ENCODE measurements at regions not wholly inside any gene's neighbourhood (a gene's known extent, or its start where the extent isn't known, plus 50 kb on each side); places are given as distances from the start of the nearest gene placed in this dataset.
"Not testable (repeated sequence)": the region's sequence is repeated elsewhere in the genome, so short reads cannot be mapped to it uniquely, and the experiment has no call there.

GRCh38 chr21:25166904-25167303 lies 440.4 kb downstream of the MRPL39 start:
- TF ChIP-seq, protein P1, sequence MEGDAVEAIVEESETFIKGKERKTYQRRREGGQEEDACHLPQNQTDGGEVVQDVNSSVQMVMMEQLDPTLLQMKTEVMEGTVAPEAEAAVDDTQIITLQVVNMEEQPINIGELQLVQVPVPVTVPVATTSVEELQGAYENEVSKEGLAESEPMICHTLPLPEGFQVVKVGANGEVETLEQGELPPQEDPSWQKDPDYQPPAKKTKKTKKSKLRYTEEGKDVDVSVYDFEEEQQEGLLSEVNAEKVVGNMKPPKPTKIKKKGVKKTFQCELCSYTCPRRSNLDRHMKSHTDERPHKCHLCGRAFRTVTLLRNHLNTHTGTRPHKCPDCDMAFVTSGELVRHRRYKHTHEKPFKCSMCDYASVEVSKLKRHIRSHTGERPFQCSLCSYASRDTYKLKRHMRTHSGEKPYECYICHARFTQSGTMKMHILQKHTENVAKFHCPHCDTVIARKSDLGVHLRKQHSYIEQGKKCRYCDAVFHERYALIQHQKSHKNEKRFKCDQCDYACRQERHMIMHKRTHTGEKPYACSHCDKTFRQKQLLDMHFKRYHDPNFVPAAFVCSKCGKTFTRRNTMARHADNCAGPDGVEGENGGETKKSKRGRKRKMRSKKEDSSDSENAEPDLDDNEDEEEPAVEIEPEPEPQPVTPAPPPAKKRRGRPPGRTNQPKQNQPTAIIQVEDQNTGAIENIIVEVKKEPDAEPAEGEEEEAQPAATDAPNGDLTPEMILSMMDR (IDR thresholded peaks at IDR 0.05; ENCODE audit: extremely low read depth in 1 of 2, insufficient read depth in 1 of 2, low read depth in 1 of 2, low read length in 2 of 2): not testable (repeated sequence)
- TF ChIP-seq, protein P2, sequence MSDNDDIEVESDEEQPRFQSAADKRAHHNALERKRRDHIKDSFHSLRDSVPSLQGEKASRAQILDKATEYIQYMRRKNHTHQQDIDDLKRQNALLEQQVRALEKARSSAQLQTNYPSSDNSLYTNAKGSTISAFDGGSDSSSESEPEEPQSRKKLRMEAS (IDR thresholded peaks at IDR 0.05; ENCODE audit: insufficient read depth, insufficient read length): not testable (repeated sequence)
- not testable (repeated sequence) for TF ChIP-seq EZH2 (IDR thresholded peaks at IDR 0.05; ENCODE audit: borderline replicate concordance, low read depth, low read length, severe bottlenecking)

All from endothelial cell of umbilical vein (primary cell).